GM21619 (cell line): ENCODE measurements at regions not wholly inside any gene's neighbourhood (a gene's known extent, or its start where the extent isn't known, plus 50 kb on each side); places are given as distances from the start of the nearest gene placed in this dataset.
"Not testable (repeated sequence)": the region's sequence is repeated elsewhere in the genome, so short reads cannot be mapped to it uniquely, and the experiment has no call there.

ENCODE experiments used
- ATAC-seq: cut with Tn5 transposase; IDR thresholded peaks from one replicate; pipeline ENCODE4 v1.9.1; 2021; ENCODE audit not compliant: unreplicated experiment

DNA sequence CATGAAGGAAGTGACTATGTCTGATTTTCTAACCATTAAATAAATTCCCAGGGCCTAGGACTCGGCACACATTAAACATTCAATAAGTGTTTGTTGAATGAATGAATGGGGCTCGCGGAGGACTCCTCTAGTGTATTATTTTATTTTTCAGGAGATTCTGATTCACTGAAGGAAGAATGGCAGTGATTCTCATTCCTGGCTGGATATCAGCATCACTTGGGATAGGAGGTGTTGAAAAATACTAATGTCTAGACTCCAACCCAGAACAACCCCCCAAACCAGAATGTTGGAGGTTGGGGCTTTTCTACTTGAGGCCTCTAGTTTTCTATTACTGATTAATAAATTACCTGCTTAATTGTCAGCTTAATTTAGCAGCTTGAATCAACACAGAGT lies 195.4 kb downstream of the BTBD3 start:
- ATAC-seq = no peak

GRCh38 chr20:12113468-12114371 lies 196.0 kb downstream of the BTBD3 start:
- ATAC-seq = no peak

DNA sequence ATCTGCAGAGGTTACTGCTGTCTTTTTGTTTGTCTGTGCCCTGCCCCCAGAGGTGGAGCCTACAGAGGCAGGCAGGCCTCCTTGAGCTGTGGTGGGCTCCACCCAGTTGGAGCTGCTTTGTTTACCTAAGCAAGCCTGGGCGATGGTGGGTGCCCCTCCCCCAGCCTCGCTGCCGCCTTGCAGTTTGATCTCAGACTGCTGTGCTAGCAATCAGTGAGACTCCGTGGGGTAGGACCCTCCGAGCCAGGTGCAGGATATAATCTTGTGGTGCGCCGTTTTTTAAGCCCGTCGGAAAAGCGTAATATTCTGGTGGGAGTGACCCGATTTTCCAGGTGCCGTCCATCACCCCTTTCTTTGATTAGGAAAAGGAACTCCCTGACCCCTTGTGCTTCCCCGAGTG lies 211.4 kb downstream of the BTBD3 start:
- ATAC-seq = not testable (repeated sequence)

- ATAC-seq = not testable (repeated sequence)
These were observed 211.8 kb downstream of the BTBD3 start for GRCh38 chr20:12129532-12129931.

DNA sequence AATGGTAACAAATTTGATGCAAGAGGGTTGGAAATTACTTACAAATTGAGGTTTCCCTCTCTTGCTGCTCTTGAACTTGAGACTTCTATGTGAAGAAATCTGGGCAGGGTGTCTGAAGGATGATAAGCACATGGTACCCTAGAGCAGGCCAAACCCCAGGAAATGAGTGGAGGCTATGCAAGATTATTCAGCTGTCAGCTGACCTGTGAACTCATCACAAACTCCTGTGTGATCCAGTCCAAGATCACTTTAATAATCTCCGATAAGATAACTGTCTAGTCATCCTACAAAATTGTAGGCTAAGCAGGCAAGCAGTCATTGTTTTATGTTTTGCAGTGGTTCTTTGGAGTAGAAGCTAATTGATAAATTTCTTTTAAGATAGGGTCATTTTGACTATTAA lies 213.1 kb downstream of the BTBD3 start:
- no peak for ATAC-seq

- ATAC-seq = no peak
These were observed 215.9 kb downstream of the BTBD3 start for GRCh38 chr20:12133553-12133952.

DNA sequence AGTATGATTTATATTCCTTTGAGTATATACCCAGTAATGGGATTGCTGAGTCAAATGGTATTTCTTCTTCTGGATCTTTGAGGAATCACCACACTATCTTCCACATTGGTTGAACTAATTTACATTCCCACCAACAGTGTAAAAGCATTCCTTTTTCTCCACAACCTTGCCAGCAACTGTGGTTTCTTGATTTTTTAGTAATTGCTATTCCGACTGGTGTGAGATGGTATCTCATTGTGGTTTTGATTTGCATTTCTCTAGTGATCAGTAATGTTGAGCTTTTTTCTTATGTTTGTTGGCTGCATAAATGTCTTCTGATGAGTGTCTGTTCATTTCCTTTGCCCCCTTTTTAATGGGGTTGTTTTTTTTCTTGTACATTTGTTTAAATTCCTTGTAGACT lies 228.3 kb downstream of the BTBD3 start:
- ATAC-seq = not testable (repeated sequence)

- ATAC-seq = no peak
These were observed 235.3 kb downstream of the BTBD3 start for GRCh38 chr20:12152996-12153395.

DNA sequence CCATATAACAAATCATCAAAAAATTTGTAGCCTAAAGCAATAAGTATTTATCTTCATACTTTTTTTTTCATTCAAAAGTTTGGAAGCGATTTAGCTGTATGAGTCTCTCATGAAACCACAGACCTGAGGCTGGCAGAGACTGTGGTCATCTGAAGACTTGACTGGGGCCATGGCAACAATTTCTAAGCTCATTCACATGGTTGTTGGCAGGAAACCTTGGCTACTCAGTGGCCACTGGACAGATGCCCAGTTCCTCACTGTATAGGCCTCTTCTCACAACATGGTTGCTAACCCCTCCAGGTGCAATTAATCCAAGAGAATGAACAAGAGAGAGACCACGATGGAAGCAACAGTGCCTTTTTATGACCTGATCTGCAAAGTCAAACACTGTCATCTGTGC lies 235.9 kb downstream of the BTBD3 start:
- no peak for ATAC-seq

GRCh38 chr20:12156252-12156651 lies 238.6 kb downstream of the BTBD3 start:
- ATAC-seq = no peak

- ATAC-seq = no peak
These were observed 241.6 kb downstream of the BTBD3 start for GRCh38 chr20:12159261-12159660.

- ATAC-seq = no peak
These were observed 244.0 kb downstream of the BTBD3 start for GRCh38 chr20:12161734-12162133.

DNA sequence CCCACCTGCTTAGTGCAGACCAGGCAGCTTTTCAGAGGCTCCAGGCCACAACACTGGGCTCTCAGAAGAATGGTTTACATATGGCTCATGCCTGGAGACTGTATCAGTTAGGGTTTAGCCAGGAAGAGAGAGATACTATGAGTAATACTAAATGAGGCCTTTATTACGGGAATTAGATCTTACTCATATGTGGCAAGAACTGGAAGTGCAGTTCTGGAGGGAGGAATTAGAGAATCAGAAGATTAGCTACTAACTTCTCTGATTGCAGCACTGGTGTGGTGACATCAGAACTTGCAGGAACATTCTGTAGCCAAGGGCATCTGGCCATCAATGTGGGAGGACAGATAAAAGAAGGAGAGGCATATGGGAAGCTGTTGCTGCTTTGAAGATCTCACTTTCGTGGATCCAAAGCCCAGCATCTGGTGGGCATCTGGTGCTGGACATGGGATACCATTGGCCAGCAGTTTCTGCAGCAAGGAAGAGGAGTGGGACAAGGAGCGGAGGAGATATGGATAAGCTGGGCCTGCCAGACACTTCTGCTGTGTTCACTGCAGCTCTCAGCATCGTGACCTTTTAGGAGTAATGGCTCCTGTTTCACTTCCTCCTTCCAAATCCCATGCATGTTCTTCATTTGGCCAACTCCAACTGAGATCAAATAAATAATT lies 248.5 kb downstream of the BTBD3 start:
- no peak for ATAC-seq

DNA sequence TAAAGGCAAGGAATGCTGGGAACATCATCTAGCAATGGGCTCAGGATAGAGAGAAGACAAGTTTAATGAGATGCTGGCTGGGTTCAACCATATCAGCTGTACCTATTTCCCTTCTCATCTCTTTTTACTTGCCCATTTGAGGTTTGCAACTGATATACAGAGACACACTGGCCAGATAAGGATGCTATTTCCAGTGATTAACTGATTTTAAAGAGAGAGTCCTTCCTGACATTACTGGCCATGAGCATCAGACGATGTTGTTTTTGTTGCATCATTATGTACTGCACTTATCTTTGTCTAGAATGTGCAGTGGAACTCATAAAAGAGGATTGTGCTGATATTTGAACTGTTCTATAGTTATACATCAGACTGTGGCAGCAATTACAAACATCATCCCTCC lies 252.7 kb downstream of the BTBD3 start:
- no peak for ATAC-seq

- ATAC-seq = no peak
These were observed 254.3 kb downstream of the BTBD3 start for GRCh38 chr20:12171923-12172524.

DNA sequence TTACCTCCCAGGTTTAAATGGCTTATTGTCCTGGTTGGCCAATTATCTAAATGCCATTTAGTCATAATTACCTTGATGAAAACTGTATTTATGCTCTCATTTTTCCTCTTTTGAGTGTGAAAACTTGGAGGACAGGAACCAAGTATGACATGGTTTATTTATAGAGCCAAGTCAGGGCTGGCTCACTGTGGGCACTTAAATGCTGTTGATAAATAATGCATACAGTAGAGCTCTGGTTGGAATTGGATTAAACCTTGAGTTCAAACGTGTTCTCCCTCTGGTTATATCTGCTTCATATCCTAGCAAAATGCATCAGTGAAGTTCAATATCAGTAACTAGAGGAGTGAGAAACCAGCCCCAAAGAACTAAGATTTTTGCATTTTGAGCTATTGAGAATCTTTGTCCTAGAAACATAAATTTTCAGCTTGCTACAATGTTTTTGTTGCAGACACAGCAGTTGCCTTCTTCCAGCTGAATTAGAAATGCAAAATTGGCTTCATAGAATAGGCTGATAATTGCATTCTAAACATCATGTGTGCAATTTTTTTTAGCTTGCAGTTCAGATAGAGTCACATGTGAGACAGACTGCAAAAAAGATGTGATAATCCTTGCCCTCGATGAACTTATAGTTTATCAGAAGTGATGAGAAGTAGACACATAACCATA lies 255.8 kb downstream of the BTBD3 start:
- no peak for ATAC-seq

GRCh38 chr20:12175538-12175937 lies 257.8 kb downstream of the BTBD3 start:
- ATAC-seq = no peak

DNA sequence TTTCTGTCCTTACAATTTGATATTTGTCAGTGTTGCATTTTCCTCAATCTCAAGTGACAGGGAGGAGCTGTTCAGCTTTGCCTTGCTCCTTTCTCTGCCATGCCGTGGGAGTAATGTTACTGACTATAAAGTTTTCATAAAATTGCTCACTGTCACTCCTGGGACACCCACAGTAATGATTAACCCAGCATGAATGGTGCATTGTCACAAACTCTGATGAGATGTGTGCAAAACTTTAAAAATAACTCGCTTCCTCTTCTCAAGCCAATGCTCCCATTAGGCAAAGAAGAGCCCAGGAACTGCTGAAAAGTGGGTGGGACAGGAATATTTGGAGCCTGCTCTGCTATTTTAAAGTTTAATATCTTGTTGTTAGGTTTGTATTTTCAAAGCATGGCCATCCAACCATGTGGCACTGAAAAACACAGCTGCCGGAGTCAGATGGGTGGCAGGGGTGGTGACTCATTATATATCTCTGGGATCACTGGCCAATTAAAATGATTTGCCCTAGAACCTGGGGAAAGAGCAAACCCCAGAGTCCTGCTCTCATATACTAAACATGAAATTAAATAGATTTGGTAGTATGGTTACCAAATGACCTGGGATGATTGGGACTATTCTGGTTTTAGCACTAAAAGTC lies 260.1 kb downstream of the BTBD3 start:
- ATAC-seq = no peak

DNA sequence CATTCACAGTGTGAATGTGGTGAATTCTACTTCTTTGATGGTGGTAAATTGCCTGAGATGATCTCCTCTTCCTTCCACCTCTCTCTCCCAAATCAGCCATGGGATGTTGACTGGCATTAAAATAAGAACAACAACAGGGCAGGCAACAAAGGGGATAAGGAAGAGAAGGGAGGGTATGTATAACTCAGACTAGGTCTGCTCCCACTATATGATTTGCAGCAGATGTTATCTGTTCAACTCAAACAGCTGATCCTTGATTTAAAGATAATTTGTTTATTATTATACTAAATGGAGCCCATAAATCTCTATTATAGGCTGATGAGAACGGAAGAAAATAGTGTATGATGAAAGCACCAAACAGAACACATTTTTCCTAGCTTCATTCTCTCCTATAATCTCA lies 262.0 kb downstream of the BTBD3 start:
- no peak for ATAC-seq

DNA sequence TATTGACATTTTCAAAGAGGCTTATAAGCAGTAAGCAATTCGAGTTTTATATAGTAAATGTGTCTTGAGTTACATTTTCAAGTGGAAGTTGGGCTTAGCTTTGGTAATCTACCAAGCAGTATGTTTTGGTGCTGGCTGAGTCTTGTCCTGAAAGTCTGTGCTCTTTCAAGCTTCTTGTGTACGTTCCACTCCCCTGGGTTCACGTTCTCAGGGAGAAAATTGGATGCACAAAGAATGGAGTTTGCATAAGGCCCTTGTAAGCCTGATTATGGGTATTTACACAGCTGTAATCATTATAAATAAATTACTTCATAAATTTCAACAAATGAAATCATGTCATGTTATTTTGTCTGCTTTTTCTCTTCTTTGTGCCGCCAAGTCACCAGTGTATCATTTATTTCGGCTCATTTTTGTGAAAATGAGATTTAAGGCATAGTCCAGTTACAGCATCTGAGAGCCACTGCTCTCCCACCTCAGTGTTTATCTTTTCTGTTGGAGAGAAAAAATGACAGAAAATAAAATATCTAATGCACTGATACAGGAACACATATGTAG lies 262.5 kb downstream of the BTBD3 start:
- no peak for ATAC-seq

- ATAC-seq = no peak
These were observed 280.6 kb downstream of the BTBD3 start for GRCh38 chr20:12198281-12198680.
